ENCODE measurements at regions not wholly inside any gene's neighbourhood (a gene's known extent, or its start where the extent isn't known, plus 50 kb on each side); places are given as distances from the start of the nearest gene placed in this dataset.

DNA sequence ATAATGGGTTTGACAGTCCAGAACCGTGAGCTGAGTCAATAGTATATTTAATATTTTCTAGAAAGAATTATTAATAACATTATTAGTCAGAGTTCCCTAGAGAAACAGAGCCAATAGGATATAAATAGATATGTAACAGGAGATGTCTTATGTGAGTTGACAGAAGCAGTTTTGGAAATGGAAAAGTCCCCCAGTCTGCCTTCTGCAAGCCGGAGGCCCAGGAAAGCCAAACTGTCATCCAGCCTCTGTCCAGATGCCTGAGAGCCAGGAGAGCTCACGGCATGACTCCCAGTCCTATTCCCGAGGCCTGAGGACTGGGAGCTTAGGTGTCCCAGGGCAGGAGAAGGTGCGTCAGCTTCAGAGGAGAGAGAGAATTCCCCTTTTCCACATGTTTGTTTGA is 286.4 kb upstream of the ADARB2 start:
- TF ChIP-seq, protein P1, sequence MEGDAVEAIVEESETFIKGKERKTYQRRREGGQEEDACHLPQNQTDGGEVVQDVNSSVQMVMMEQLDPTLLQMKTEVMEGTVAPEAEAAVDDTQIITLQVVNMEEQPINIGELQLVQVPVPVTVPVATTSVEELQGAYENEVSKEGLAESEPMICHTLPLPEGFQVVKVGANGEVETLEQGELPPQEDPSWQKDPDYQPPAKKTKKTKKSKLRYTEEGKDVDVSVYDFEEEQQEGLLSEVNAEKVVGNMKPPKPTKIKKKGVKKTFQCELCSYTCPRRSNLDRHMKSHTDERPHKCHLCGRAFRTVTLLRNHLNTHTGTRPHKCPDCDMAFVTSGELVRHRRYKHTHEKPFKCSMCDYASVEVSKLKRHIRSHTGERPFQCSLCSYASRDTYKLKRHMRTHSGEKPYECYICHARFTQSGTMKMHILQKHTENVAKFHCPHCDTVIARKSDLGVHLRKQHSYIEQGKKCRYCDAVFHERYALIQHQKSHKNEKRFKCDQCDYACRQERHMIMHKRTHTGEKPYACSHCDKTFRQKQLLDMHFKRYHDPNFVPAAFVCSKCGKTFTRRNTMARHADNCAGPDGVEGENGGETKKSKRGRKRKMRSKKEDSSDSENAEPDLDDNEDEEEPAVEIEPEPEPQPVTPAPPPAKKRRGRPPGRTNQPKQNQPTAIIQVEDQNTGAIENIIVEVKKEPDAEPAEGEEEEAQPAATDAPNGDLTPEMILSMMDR (IDR thresholded peaks at IDR 0.05) = no peak

DNA sequence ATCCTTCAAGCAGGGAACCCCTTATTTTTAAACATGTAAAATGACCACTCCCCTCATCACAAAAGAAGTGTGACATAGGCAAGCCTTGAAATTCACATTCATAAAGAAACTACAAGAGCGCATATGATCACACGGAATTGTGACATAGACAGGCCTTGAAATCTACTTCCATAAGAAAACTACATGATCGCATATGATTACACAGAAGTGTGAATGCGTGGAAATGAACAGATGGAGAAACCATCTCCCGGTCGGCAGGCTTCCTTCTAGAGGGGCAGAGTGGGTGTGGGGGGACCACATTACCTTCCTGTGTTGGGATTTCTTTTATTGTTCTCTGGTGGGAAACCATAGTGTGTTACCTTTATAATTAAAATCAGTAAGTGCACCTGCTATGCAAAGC is 285.1 kb upstream of the ADARB2 start:
- intact Hi-C loops (cut with DNase I) = no loop called here

More for the DNA sequence above, 286.4 kb upstream of the ADARB2 start:
- WGBS, 2 donors = 56 to 67% methylated on average over 5 of the region's 5 CpGs
- no peak overlapping the region for H3K4me3 ChIP-seq
- H3K27me3 ChIP-seq = no peaks in the 10 kb centered on the region
- H3K36me3 ChIP-seq = no peaks in the 10 kb centered on the region
- intact Hi-C loops (cut with DNase I) = no loop called here
- DNase-seq = no peak
- H3K4me1 ChIP-seq = no peaks in the 10 kb centered on the region
- ATAC-seq = peak in 3 of 8 donors; percentile 33 to 61 (median 59)
- no peaks in the 10 kb centered on the region for H3K9me3 ChIP-seq
- H3K27ac ChIP-seq = no peak overlapping the region

DNA sequence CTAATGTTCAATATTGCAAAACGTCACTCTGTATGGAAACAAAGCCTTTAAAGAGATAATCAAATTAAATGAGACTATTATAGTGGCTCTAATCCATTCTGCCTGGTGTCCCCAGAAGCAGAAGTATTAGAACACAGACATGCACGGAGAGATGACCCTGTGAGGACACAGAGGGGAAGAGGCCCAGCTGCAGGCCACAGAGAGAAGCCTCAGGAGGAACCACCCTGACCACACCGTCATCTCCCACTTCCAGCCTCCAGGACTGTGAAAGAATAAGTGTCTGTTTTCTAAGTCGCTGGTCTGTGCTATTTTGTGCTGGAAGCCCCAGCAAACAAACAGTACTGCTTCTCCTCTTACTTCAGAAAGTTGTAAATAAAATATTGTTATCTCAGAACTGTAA is 283.5 kb upstream of the ADARB2 start:
- DNase-seq (no peak), ATAC-seq (no peak)
- Histone ChIP-seq H3K27ac (no peak overlapping the region), H3K4me1 (no peaks in the 10 kb centered on the region), H3K4me3 (no peak overlapping the region), H3K27me3 (peaks cover 0 to 4% (median 0%) of the 10 kb centered on the region in 7 donors), H3K36me3 (no peaks in the 10 kb centered on the region), H3K9me3 (no peaks in the 10 kb centered on the region)
- intact Hi-C loops (cut with DNase I) = no loop called here
- TF ChIP-seq, protein P1 (IDR thresholded peaks at IDR 0.05) = no peak
- 63 to 64% methylated on average over 4 of the region's 4 CpGs for WGBS, 2 donors

More for the DNA sequence above, 285.1 kb upstream of the ADARB2 start:
- DNase-seq (no peak), ATAC-seq (no peak)
- H3K4me1 ChIP-seq = no peaks in the 10 kb centered on the region
- H3K4me3 ChIP-seq = no peak overlapping the region
- TF ChIP-seq, protein P1 (IDR thresholded peaks at IDR 0.05) = no peak
- H3K27ac ChIP-seq = no peak overlapping the region
- H3K36me3 ChIP-seq = no peaks in the 10 kb centered on the region
- WGBS, 2 donors = 81 to 88% methylated on average over 6 of the region's 6 CpGs
- H3K27me3 ChIP-seq = no peaks in the 10 kb centered on the region
- H3K9me3 ChIP-seq = no peaks in the 10 kb centered on the region

DNA sequence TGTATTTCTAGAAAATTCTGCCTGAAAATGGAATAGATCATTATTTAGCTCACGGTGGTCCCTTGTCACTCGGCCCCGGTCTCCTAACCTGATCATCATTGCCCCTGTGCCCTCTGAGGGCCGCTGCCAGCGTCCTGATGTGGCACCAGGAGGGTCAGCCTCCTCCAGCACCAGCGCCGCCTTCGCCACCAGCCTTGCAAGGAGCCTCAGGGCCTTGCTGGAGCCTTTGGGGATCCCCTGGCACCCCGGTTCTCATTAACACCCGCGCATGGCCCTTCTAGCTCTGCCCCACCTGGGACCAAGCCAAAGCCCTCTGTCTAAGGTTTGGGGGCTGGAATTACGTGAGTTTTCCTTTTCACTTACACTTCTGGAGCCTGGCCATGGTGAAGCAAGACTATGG is 282.5 kb upstream of the ADARB2 start:
- ATAC-seq = no peak
- TF ChIP-seq, protein P1 (IDR thresholded peaks at IDR 0.05) = no peak
- peaks cover 0 to 4% (median 0%) of the 10 kb centered on the region in 7 donors for H3K27me3 ChIP-seq
- H3K9me3 ChIP-seq = no peaks in the 10 kb centered on the region
- intact Hi-C loops (cut with DNase I) = no loop called here
- 79 to 88% methylated on average over 12 of the region's 12 CpGs for WGBS, 2 donors
- H3K4me3 ChIP-seq = no peak overlapping the region
- DNase-seq = no peak
- no peaks in the 10 kb centered on the region for H3K36me3 ChIP-seq
- no peaks in the 10 kb centered on the region for H3K4me1 ChIP-seq
- no peak overlapping the region for H3K27ac ChIP-seq
